Upper lobe of left lung (tissue), 4 donors: ENCODE measurements at regions not wholly inside any gene's neighbourhood (a gene's known extent, or its start where the extent isn't known, plus 50 kb on each side); places are given as distances from the start of the nearest gene placed in this dataset.
"Not testable (repeated sequence)": the region's sequence is repeated elsewhere in the genome, so short reads cannot be mapped to it uniquely, and the experiment has no call there.

Experiments used
- EP300 ChIP-seq, 4 donors: sonication (generic); formaldehyde crosslinking; IDR thresholded peaks; one replicate each; pipeline ENCODE4 v1.5.1; 2017; ENCODE audit warnings: antibody characterized with exemption in 4 of 4, control low read depth in 2 of 4
- POLR2A ChIP-seq, 4 donors: fragments of 450-650 bp; IDR thresholded peaks; one replicate each; pipeline ENCODE4 v1.5.1; 2016 to 2017; ENCODE audit warnings: antibody characterized with exemption in 4 of 4, mild to moderate bottlenecking in 2 of 4
- POLR2AphosphoS5 ChIP-seq, 2 donors: sonication (generic); formaldehyde crosslinking; IDR thresholded peaks; one replicate each; pipeline ENCODE4 v1.5.1; 2017; ENCODE audit warnings: antibody characterized with exemption in 2 of 2
- TF ChIP-seq, protein P1 (sequence below), 6 experiments: fragments of 450-650 bp in 4 of 6; fragments of 200-600 bp in 2 of 6; sonication (generic) in 2 of 6; IDR thresholded peaks; one replicate each; pipeline ENCODE4 v1.5.1; 2016 to 2019; ENCODE audit warnings: antibody characterized with exemption in 6 of 6

DNA sequence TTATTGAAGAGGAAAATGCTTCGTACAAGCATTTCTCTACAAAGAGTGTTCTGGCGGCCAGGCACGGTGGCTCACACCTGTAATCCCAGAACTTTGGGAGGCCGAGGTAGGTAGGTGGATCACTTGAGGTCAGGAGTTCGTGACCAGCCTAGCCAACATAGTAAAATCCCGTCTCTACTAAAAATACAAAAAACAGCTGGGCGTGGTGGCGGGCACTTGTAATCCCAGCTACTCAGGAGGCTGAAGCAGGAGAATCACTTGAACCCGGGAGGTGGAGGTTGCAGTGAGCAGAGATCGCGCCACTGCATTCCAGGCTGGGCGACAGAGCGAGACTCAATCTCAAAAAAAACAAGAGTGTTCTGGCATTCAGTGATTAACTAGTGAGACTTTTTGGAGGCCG, 117.0 kb upstream of the DMRT1 start:
- TF ChIP-seq POLR2AphosphoS5, POLR2A, EP300 (IDR thresholded peaks at IDR 0.05): not testable (repeated sequence)
- TF ChIP-seq, protein P1, sequence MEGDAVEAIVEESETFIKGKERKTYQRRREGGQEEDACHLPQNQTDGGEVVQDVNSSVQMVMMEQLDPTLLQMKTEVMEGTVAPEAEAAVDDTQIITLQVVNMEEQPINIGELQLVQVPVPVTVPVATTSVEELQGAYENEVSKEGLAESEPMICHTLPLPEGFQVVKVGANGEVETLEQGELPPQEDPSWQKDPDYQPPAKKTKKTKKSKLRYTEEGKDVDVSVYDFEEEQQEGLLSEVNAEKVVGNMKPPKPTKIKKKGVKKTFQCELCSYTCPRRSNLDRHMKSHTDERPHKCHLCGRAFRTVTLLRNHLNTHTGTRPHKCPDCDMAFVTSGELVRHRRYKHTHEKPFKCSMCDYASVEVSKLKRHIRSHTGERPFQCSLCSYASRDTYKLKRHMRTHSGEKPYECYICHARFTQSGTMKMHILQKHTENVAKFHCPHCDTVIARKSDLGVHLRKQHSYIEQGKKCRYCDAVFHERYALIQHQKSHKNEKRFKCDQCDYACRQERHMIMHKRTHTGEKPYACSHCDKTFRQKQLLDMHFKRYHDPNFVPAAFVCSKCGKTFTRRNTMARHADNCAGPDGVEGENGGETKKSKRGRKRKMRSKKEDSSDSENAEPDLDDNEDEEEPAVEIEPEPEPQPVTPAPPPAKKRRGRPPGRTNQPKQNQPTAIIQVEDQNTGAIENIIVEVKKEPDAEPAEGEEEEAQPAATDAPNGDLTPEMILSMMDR (IDR thresholded peaks at IDR 0.05) = not testable (repeated sequence)
